Left kidney (tissue), 1 donor: ENCODE measurements at regions not wholly inside any gene's neighbourhood (a gene's known extent, or its start where the extent isn't known, plus 50 kb on each side); places are given as distances from the start of the nearest gene placed in this dataset.
"Not testable (repeated sequence)": the region's sequence is repeated elsewhere in the genome, so short reads cannot be mapped to it uniquely, and the experiment has no call there.

ENCODE experiments used
- DNase-seq: peaks from one replicate; pipeline ENCODE4 v3.0.0-alpha.2; 2013

DNA sequence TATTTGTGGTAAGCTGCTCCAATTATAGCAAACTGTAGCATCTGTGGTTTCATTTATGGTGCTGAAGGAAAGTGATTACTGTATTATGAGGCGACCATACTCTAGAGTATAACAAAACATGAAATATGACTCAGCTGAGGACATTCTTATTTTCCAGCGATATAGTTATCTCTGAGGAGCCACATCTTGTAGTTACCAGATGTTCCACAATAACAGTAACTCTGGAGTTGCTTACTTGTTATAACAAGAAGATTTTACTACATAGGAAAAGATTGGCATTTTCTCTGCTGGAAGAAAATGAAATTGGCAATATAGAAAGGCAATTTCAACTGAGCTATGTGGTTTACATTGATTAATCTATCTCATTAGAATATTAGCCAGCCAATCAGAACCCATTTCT lies 1634.2 kb downstream of the PCDH9 start:
- no peak for DNase-seq

DNA sequence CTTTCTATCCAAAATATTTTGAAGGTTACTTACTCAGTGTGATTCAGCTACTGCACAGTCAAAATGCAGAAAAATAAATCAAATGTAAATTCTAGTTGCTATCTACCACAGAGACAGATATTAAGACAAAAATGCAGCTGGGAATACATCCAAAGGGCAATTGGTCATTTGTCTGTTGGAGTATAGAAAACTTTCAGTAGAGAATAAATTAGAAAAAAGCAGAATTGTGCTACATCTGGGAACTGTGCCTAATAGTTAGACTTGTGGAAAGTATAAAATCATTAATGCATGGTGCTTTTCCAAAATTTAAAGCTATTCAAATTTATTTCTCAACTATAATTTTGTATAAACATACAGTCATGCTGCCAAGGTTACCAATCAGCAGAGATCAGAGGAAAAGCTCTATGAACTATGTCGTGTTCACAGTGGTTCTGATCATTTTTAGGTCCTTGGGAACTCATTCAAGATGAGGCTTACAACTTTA lies 1635.8 kb downstream of the PCDH9 start:
- peak; percentile 43 for DNase-seq

DNA sequence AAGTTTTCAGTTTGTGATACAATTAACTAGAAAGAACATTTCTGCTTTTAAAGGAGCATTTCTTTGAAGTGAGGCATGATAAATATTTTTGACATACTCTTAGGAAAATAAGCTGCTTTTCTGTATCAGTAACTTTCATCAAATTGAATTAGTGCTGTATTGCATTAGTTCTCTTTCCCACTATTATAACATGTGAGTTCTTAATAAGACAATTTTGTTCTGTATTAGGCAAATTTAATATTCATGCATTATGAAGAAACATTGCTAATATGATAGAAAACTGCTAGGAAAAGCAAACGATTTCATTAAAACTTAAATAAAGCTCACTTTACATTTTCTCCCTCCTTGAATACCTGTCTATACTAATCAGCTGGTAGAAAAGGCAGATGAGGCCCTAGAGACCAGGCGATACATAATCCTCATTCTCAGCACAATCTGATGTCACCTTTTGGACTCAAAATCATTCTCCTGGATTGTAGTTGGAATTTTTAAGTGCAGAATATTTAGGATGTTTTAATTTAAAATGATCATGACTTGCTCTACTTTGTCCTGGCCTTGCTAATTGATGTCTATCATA lies 1636.8 kb downstream of the PCDH9 start:
- DNase-seq, result no peak

GRCh38 chr13:65592731-65593130 lies 1637.4 kb downstream of the PCDH9 start:
- DNase-seq, result no peak

DNA sequence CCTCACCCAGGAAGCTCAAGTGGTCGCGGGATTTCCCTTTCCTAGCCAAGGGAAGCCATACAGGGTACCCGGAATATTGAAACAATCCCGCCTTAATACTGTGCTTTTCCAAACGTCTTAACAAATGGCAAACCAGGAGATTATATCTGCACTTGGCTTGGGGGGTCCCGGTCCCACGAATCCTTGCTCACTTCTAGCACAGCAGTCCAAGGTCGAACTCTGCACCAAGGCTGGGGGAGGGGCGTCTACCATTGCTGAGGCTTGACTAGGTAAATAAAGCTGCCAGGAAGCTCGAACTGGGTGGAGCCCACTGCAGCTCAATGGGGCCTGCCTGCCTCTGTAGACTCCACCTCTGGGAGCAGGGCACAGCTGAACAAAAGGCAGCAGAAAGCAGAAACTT lies 1644.8 kb downstream of the PCDH9 start:
- no peak for DNase-seq

DNA sequence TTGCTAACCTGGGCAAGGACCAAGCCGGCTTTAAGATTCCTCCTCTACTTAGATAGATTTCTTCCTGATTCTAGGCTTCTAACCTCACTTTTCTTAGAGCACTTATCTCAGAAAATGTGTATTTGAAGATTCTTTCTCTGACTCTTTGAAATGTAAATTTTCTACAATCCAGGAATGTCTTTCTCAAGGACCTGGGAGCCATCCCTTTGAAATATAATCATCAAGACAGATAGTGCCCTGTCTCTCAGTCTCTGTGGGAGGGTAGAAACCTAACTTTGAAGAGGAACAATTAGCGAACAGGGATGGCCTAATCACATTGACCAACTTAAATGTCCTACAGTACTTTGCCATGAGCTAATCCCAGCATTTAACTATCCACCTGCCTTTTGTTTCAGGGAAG lies 1646.0 kb downstream of the PCDH9 start:
- no peak for DNase-seq

GRCh38 chr13:65582160-65582559 lies 1648.0 kb downstream of the PCDH9 start:
- no peak for DNase-seq

- not testable (repeated sequence) for DNase-seq
Observed at GRCh38 chr13:65564561-65564960, 1665.6 kb downstream of the PCDH9 start.

- DNase-seq, result no peak
Observed at GRCh38 chr13:65562305-65562704, 1667.8 kb downstream of the PCDH9 start.

GRCh38 chr13:65560936-65561335 lies 1669.2 kb downstream of the PCDH9 start:
- DNase-seq, result no peak

DNA sequence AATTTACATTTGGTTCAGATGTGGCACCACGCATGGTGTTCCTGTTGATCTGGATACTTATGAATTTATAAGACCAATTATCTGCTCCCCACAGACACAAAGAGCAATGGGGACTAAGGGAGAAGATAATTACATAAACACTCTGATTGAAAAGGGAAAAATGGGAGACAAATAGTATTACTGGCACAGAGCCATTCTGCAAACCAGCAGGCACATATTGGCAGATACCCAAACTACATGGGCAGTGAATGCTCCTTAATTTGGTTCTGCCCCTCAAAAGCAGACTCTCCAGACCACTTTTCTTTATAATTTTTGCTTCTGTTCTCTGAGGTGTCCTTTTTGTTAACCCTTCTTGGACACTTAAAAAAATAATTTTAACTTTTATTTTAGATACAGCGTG lies 1674.2 kb downstream of the PCDH9 start:
- no peak for DNase-seq

GRCh38 chr13:65553096-65553727 lies 1676.9 kb downstream of the PCDH9 start:
- DNase-seq, result peak; percentile 4

- no peak for DNase-seq
Observed at GRCh38 chr13:65551208-65551607, 1678.9 kb downstream of the PCDH9 start.

DNA sequence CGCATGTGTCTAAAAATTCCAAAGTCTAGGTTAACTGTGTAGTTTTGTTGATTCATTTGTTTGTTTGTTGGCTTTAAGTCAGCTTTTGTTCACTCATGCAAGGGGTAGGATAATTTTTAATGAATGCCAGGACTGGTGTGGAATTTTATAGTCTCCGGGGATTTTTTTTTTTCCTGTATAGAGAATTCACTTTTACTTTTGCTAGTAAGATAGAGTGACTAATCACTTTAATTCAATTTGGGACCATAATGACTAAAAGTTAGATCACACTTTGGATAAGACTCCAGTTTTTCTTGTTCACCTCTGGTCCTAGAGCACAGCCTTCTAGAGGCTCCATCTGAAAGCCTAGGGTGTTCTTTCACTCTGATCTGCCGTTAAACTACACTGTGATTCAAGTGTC lies 1690.0 kb downstream of the PCDH9 start:
- no peak for DNase-seq

GRCh38 chr13:65535370-65535769 lies 1694.8 kb downstream of the PCDH9 start:
- no peak for DNase-seq

DNA sequence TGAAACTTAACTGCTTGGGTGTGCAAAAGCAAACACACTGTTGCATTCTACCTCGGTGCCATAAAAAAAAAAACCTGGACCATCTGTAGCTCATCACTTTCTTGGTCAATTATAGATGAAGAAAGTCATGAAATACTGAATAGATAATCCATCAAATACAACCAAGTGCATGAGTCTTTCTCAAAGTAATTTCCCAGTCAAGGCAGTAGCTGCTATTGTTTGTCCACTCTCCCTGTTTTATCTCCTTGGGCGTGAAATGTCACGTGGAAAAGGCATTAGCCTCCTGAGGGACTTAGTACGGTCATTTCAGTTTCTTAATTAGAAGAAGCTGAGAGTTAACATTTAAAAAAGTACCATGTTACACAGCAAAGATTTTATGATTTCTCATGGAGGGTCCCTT lies 1697.9 kb downstream of the PCDH9 start:
- DNase-seq, result no peak

GRCh38 chr13:65530688-65531087 lies 1699.4 kb downstream of the PCDH9 start:
- DNase-seq, result no peak

- DNase-seq, result no peak
Observed at GRCh38 chr13:65529541-65529940, 1700.6 kb downstream of the PCDH9 start.

- DNase-seq, result no peak
Observed at GRCh38 chr13:65508745-65509144, 1721.4 kb downstream of the PCDH9 start.

GRCh38 chr13:65508338-65508737 lies 1721.8 kb downstream of the PCDH9 start:
- no peak for DNase-seq

DNA sequence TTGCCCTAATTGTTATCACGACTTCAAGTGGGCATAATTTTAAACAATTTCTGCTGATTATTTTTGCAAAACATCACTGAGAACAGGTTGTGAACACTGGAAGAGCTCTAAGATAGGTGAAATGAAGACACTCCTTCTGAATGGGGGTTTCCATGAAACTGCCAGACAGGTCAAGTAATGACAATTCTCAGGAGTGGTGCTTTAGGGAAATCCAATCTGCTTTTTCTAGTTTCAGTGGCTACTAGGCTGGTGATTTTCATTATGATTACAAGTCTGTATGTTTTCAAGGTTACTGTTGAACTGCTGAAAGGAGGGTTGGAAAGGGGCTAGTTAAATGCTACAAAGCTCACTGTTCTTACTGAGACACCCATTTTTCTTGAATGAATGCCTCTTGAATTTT lies 1724.2 kb downstream of the PCDH9 start:
- no peak for DNase-seq

GRCh38 chr13:65504213-65504612 lies 1725.9 kb downstream of the PCDH9 start:
- no peak for DNase-seq

- no peak for DNase-seq
Observed at GRCh38 chr13:65500481-65500880, 1729.7 kb downstream of the PCDH9 start.

DNA sequence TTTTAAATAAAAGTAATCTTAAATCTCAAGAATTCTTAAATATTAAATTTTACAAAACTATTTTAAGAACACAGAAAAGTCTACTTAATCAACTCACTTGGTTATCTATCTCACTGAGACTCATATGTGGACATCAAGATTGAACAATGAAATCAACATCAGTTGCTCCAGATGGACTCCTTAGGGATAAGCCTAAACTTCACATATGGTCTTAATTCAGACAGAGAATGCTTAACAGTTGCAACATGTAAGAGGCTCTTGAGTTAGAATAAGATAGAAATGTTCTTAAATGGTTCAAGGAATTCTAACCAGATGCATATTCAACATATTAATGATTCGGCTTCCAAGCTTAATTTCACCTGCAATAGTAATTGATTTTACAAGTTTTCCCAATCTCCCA lies 1730.9 kb downstream of the PCDH9 start:
- DNase-seq, result no peak
